ENCODE measurements at regions not wholly inside any gene's neighbourhood (a gene's known extent, or its start where the extent isn't known, plus 50 kb on each side); places are given as distances from the start of the nearest gene placed in this dataset.

DNA sequence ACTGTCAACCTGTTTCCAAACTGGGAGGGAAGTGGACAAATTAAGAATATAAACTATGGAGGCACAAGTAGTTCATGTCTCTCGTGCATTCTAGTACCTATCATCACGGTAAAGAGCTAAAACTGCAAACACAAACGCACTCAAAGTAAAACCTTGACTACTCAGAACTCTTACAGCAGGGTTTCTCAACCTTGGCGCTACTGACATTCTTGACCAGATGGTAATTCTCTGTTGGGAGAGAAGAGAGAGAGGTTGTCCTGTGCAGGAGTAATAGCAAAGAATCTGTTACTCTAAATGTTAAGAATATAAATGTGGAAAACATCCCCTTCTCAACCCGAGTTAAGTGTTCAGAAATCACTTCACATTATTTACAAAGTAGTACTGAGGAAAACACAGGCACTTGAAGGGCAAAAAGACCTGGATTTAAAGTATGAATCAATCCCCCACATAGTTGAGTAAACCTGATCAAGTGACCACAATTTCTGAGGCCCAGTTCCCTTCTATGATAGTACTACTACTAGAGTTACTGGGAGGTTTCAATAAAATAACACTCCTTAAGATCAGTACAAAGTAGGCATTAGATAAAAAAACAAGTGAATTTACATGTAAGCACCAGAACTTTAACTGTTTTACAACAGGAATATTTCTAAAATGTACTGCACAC is 73.1 kb upstream of the ARHGAP32 start:
- no peak for DNase-seq

DNA sequence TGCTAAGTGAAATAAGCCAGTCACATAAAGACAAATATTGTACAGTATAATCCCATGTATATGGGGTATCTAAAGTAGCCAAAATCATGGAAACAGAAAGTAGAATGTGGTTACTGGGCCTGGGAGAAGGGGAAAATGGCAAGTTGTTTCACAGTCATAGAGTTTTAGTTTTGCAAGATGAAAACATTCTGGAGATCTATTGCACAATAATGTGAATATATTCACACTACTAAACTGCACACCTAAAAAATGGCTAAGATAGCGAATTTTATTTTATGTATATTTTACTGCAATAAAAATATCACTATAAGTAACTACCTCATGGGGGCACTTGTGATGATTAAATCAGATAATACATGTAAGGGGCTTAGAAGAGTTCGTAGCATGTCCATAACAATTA is 72.0 kb upstream of the ARHGAP32 start:
- peak; percentile 44 for DNase-seq

DNA sequence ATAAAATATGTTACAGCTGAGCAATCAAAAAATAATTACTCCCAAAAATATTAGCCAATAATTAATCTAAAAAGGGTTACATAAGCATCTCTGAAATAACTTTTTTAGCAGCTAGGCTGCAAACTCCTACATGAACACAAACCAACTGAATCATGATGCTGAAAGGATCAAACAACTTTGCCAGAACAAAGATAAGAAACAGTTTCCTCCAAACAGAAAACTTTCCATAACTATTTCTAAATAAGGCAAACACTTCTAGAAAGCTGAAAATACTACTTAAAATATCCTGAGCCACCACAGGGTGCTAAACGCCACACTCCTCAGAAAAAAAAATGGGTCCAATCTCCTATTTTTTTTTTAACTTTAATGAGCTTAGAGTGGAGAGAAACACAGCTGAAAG is 68.6 kb upstream of the ARHGAP32 start:
- DNase-seq = no peak

DNA sequence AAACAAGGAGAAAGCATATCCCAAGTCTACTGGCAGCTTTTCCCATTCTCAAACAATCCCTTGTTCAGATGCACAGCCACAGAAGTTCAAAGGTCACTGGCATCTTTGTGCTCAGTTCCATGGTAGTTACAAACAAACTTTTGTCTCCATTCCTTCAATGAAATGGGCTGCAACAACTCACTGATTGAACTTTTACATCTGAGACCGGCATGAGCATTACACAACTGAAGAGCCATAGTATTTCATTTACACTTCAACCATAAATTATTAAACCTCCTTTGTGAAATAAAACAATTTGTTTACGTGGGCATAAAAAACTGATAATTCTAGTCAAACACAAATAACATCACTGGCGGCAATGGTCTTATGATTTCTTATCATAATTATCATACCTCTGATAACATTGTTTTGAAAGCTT is 67.8 kb upstream of the ARHGAP32 start:
- DNase-seq = no peak

DNA sequence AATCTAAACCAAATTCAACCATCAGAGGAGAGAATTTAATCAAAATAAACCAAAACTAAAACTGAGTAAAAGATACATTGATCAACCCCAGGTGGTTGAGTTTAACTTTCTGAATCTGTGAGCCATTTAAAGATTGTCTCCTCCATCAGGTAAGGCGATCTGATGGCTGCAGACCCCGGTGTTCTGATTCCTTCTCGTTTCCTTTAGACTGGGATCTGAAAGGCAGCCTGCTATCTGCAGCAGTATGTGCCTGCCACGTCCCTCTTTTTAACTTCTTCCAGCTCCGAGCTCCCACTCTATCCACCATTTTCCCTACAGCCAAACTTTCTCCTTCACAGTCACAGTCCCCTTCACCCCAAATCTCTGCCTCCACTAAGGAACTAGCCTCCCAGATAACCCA is 66.1 kb upstream of the ARHGAP32 start:
- DNase-seq = no peak

DNA sequence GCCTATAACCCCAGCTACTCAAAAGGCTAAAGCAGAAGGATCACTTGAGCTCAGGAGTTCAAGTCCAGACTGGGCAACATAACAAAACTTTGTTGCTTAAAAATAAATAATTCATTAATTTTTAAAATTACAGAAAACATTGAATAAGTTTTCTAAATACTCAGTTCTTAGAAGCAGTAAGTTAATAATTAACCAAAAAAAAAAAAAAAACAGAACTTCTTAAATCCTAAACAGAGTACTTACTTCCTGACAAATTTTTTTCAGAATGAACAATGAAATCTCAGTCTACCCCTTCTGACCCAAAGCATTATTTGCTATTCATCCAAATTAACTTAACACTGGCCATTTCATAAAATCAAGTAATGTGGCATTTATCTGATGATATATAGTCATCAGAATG is 65.4 kb upstream of the ARHGAP32 start:
- no peak for DNase-seq

DNA sequence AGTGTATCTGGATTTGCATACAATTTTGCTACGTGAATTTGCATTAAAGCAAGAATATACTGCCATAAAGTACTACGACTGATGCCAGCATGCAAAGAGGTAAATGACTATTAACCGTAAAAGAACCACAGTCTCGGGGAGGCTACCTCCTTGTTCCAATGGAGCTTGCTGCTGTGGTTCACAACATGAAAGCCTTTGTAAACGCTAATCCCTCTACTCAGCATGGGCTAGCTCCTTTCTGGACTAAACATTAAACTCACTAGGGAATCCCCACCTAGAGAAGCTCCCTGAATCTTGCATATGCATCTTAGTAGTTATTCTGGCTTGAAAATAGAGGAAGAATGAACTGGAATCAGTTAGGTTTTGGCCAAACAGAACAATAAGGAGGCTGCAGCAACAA is 60.5 kb upstream of the ARHGAP32 start:
- no peak for DNase-seq

DNA sequence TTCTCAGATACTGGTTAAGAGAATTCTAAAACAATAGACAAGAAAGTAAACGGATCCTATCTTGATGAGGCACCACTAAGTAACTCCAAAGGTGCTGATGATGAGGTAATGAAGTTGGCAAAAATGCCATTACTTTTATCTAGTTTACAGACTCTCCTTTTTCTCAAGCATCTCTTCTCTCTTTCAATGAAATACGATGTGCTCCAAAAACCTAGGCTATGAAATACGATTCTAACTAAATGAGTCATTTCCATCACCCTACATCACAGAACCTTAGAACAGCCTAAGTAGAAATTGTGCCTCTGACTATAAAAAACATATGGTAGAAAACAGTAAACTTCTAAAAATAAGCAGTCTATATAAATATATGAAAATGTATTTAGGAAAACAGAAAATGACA is 58.9 kb upstream of the ARHGAP32 start:
- no peak for DNase-seq

DNA sequence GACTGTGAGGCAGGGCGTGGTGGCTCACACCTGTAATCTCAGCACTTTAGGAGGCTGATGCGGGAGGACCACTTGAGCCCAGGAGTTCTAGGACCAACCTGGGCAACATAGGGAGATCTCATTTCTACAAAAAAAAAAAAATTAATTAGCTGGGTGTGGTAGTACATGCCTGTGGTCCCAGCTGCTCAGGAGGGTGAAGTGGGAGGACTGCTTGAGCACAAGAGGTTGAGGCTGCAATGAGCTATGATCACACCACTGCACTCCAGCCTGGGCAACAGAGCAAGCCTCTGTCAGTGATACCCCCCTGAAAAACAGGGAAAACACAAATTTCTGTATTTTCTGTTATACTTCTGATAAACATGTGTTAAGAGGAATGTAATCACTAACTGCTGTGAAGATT is 57.8 kb upstream of the ARHGAP32 start:
- no peak for DNase-seq

DNA sequence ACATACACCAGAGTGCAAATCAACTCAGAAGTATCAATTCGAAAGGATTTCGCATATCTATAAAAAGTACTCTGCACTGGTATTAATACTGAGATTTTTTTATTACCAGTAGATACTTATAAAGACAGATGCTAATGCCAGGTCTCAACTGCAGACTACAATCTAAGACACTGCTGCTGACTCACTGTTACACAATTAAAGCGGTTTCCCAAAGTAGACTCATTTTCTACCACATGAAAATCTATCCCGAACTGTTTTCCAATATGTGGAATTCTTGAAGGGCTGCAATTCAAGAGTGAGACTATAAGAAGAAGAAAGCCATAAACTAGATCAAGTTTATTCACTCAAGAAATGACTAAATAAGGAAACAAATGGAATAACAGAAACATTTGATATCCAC is 57.2 kb upstream of the ARHGAP32 start:
- no peak for DNase-seq

DNA sequence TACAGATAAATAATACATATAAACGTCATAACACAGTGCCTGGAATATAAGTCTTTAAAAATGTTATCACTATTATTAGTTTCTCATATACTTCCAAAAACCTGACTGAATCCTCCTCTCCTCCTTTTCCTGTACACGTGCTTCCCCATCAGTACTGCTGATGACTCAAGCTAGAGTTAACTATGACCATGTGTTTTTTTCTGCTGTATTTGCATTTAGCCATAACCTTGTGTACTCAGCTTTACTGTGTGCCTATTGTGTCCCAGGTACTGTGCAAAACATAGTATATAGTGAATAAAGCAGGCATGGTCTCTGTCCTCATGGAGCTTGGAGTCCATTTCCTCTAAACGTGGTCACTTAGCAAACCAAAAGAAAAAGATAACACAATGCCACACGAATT is 56.5 kb upstream of the ARHGAP32 start:
- no peak for DNase-seq

DNA sequence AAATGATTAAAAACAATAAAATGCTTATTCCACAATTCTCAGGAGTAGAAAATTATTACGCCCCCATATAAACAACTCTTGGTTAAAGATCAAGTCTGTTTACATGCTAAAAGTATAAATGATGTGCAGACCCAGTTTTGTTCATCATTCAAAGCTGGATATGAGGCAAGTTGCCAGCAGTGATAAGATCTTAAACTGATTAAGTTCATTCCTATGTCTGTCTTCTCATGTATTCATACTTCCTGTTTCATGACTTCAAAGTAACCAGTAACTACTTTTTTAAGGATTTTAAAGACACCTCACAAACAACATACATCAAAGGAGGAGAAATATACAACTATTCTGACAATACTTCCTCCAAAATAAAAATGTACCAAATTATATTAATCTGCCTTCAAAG is 55.0 kb upstream of the ARHGAP32 start:
- no peak for DNase-seq

DNA sequence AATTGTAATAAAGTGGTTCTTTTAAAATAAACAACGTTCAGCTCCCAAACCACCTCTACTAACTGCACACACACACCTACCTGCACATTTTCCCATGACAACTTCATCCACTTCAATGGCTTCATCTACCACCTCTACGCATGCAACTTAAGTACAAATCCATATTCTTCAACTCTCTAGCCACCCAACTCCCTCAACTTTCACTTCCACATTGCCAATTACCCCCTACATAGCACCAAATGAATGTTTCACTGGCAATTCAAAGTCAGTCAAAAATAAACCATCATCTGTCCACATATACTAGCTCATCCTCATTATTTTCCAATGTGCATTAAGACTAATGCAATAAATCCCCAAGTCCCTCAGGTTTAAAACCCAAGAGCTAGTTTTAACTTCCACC is 50.7 kb upstream of the ARHGAP32 start:
- no peak for DNase-seq
